Esophagus muscularis mucosa (tissue), 4 donors: ENCODE measurements at regions not wholly inside any gene's neighbourhood (a gene's known extent, or its start where the extent isn't known, plus 50 kb on each side); places are given as distances from the start of the nearest gene placed in this dataset.

Experiments
- DNase-seq: peaks from one replicate; pipeline ENCODE4 v3.0.0-alpha.2; 2017; ENCODE audit errors: extremely low spot score
- H3K27ac ChIP-seq, 4 donors: fragments of 200-600 bp; sonication (generic); replicated peaks in 1 of 4; 1 replicate in 3 of 4; 2 replicates in 1 of 4; pipeline ENCODE4 v1.5.1; 2016 to 2019; ENCODE audit warnings: mild to moderate bottlenecking in 1 of 4
- H3K27me3 ChIP-seq, 4 donors: fragments of 200-600 bp; sonication (generic); one replicate each; pipeline versions ENCODE4 v1.5.1 to v1.6.0; 2016 to 2019
- H3K36me3 ChIP-seq, 4 donors: fragments of 200-600 bp; sonication (generic); one replicate each; pipeline ENCODE4 v1.5.1; 2016 to 2019
- H3K4me1 ChIP-seq, 4 donors: fragments of 200-600 bp; sonication (generic); one replicate each; pipeline ENCODE4 v1.5.1; 2016 to 2019
- H3K4me3 ChIP-seq, 4 donors: fragments of 200-600 bp; sonication (generic); 1 replicate in 2 of 4; 2 replicates in 2 of 4; pipeline ENCODE4 v1.5.1; 2016 to 2019; ENCODE audit warnings: mild to moderate bottlenecking in 4 of 4, moderate library complexity in 1 of 4
- H3K9me3 ChIP-seq, 4 donors: fragments of 200-600 bp; sonication (generic); 1 replicate in 3 of 4; 2 replicates in 1 of 4; pipeline ENCODE4 v1.5.1; 2016 to 2019
- CTCF ChIP-seq, 3 experiments: fragments of 200-600 bp in 2 of 3; fragments of 450-650 bp in 1 of 3; sonication (generic) in 2 of 3; IDR thresholded peaks; one replicate each; pipeline ENCODE4 v1.5.1; 2017 to 2019; ENCODE audit warnings: antibody characterized with exemption in 3 of 3, mild to moderate bottlenecking in 2 of 3, moderate library complexity in 1 of 3
- EP300 ChIP-seq: sonication (generic); formaldehyde crosslinking; IDR thresholded peaks from one replicate; pipeline ENCODE4 v1.6.1; 2017; ENCODE audit warnings: antibody characterized with exemption
- POLR2A ChIP-seq: fragments of 450-650 bp; IDR thresholded peaks from one replicate; pipeline ENCODE4 v1.6.1; 2017; ENCODE audit warnings: antibody characterized with exemption, moderate library complexity, mild to moderate bottlenecking, low read depth
- POLR2AphosphoS5 ChIP-seq, 2 donors: sonication (generic); formaldehyde crosslinking; IDR thresholded peaks; one replicate each; pipeline ENCODE4 v1.6.1; 2017; ENCODE audit warnings: antibody characterized with exemption in 2 of 2
- WGBS: methylation state at CpG from one replicate; pipeline ENCODE4 v1.1.5; 2018; 5-methylcytosine and 5-hydroxymethylcytosine counted together
- intact Hi-C: fragments of 100-400 bp; cut with DNase I; formaldehyde crosslinking; loops from one replicate; pipeline ENCODE4 v1.15.1; 2023

- H3K9me3 ChIP-seq = peaks cover 0 to 36% (median 20%) of the 10 kb centered on the region in 4 donors
- intact Hi-C loops = loop anchor here (10.0 kb wide), 1 partner anchor 96 kb away; the partner anchor contains the start of gene FAM53A
- 60% methylated on average over 1 of the region's 1 CpG for WGBS
- H3K27ac ChIP-seq = no peak overlapping the region
- no peaks in the 10 kb centered on the region for H3K36me3 ChIP-seq
- H3K4me1 ChIP-seq = no peaks in the 10 kb centered on the region
- no peak overlapping the region for H3K4me3 ChIP-seq
- peaks cover 0 to 14% (median 0%) of the 10 kb centered on the region in 4 donors for H3K27me3 ChIP-seq
- DNase-seq = no peak
- TF ChIP-seq EP300 (no peak), CTCF (IDR thresholded peaks at IDR 0.05) (no peak), POLR2AphosphoS5 (IDR thresholded peaks at IDR 0.05) (no peak)
Observed at GRCh38 chr4:1589098-1589497, 95.0 kb downstream of the FAM53A start.

GRCh38 chr4:1588306-1588705 is 95.8 kb downstream of the FAM53A start:
- no peak for DNase-seq
- Histone ChIP-seq H3K4me3 (no peak overlapping the region), H3K4me1 (no peaks in the 10 kb centered on the region), H3K27me3 (peaks cover 0 to 9% (median 0%) of the 10 kb centered on the region in 4 donors), H3K9me3 (peaks cover 0 to 36% (median 20%) of the 10 kb centered on the region in 4 donors), H3K27ac (no peak overlapping the region), H3K36me3 (no peaks in the 10 kb centered on the region)
- WGBS = 87% methylated on average over 5 of the region's 5 CpGs
- intact Hi-C loops = loop anchor here (10.0 kb wide), 1 partner anchor 96 kb away; the partner anchor contains the start of gene FAM53A
- TF ChIP-seq CTCF (IDR thresholded peaks at IDR 0.05) = no peak
- TF ChIP-seq POLR2AphosphoS5 (IDR thresholded peaks at IDR 0.05) = no peak
- no peak for TF ChIP-seq POLR2A
- no peak for TF ChIP-seq EP300

GRCh38 chr4:1584498-1584897 is 99.6 kb downstream of the FAM53A start:
- Histone ChIP-seq H3K36me3 (no peaks in the 10 kb centered on the region), H3K27ac (no peak overlapping the region), H3K9me3 (peaks cover 0 to 13% (median 6%) of the 10 kb centered on the region in 4 donors), H3K4me1 (peaks cover 4 to 14% (median 9%) of the 10 kb centered on the region in 4 donors), H3K27me3 (peaks cover 0 to under 1% (median 0%) of the 10 kb centered on the region in 4 donors), H3K4me3 (no peak overlapping the region)
- intact Hi-C loops = loop anchor here (10.0 kb wide), 1 partner anchor 100 kb away; the partner anchor contains the start of gene FAM53A
- no peak for TF ChIP-seq POLR2AphosphoS5 (IDR thresholded peaks at IDR 0.05)
- no peak for TF ChIP-seq POLR2A
- TF ChIP-seq EP300 = no peak
- TF ChIP-seq CTCF (IDR thresholded peaks at IDR 0.05) = no peak
- WGBS = 60% methylated on average over 3 of the region's 3 CpGs
- DNase-seq = no peak

- DNase-seq = no peak
- Histone ChIP-seq H3K4me1 (peaks cover 5 to 20% (median 16%) of the 10 kb centered on the region in 4 donors), H3K27me3 (peaks cover 0 to 7% (median 0%) of the 10 kb centered on the region in 4 donors), H3K36me3 (no peaks in the 10 kb centered on the region), H3K4me3 (no peak overlapping the region), H3K27ac (no peak overlapping the region), H3K9me3 (peaks cover 0 to 6% (median 3%) of the 10 kb centered on the region in 4 donors)
- intact Hi-C loops = loop anchor here (10.0 kb wide), 1 partner anchor 101 kb away; the partner anchor contains the start of gene FAM53A
- TF ChIP-seq CTCF (IDR thresholded peaks at IDR 0.05) (no peak), POLR2A (no peak), EP300 (no peak), POLR2AphosphoS5 (IDR thresholded peaks at IDR 0.05) (no peak)
- 77% methylated on average over 5 of the region's 5 CpGs for WGBS
Observed at GRCh38 chr4:1583859-1584258, 100.3 kb downstream of the FAM53A start.
